ENCODE measurements at regions not wholly inside any gene's neighbourhood (a gene's known extent, or its start where the extent isn't known, plus 50 kb on each side); places are given as distances from the start of the nearest gene placed in this dataset.

DNA sequence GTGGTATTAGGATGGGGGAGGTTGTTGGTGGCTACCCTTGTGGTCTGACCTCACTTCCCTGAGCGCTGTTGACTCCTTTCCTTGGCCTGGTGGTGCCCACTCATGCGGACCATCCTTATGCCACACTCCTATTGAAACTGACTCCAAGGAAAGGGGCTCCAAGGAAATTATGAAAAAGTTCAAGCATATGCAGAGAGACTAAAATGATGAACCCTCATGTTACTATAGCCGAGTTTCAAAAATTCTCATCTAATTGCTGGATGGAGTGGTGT, 75.0 kb upstream of the CALM2 start:
- TF ChIP-seq, protein P1, sequence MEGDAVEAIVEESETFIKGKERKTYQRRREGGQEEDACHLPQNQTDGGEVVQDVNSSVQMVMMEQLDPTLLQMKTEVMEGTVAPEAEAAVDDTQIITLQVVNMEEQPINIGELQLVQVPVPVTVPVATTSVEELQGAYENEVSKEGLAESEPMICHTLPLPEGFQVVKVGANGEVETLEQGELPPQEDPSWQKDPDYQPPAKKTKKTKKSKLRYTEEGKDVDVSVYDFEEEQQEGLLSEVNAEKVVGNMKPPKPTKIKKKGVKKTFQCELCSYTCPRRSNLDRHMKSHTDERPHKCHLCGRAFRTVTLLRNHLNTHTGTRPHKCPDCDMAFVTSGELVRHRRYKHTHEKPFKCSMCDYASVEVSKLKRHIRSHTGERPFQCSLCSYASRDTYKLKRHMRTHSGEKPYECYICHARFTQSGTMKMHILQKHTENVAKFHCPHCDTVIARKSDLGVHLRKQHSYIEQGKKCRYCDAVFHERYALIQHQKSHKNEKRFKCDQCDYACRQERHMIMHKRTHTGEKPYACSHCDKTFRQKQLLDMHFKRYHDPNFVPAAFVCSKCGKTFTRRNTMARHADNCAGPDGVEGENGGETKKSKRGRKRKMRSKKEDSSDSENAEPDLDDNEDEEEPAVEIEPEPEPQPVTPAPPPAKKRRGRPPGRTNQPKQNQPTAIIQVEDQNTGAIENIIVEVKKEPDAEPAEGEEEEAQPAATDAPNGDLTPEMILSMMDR (IDR thresholded peaks at IDR 0.05) = no peak
- no peak for TF ChIP-seq POLR2A (IDR thresholded peaks at IDR 0.05)
